Right lobe of liver (tissue), 4 donors: ENCODE measurements at regions not wholly inside any gene's neighbourhood (a gene's known extent, or its start where the extent isn't known, plus 50 kb on each side); places are given as distances from the start of the nearest gene placed in this dataset.

Source experiments
- CTCF ChIP-seq, 4 donors: fragments of 200-600 bp in 3 of 4; fragments of 450-650 bp in 1 of 4; IDR thresholded peaks; one replicate each; pipeline versions ENCODE4 v1.5.1 to v1.8.0; 2016 to 2022; ENCODE audit warnings: antibody characterized with exemption in 4 of 4, mild to moderate bottlenecking in 2 of 4
- POLR2A ChIP-seq: fragments of 450-650 bp; IDR thresholded peaks from one replicate; pipeline ENCODE4 v1.6.1; 2017; ENCODE audit warnings: antibody characterized with exemption, mild to moderate bottlenecking
- donor health status: DM: no; HTN: no; CAD: no.
- donor health status: DM: no; HTN: no; CAD: no.
- donor health status: DM: no; HTN: yes; CAD: no.

GRCh38 chr1:87927391-87928280, 599.0 kb downstream of the LMO4 start:
- no peak for TF ChIP-seq CTCF (IDR thresholded peaks at IDR 0.05)
- no peak for TF ChIP-seq POLR2A
